ENCODE measurements at regions not wholly inside any gene's neighbourhood (a gene's known extent, or its start where the extent isn't known, plus 50 kb on each side); places are given as distances from the start of the nearest gene placed in this dataset.

GRCh38 chr3:184659797-184660301 lies 52.0 kb downstream of the MAGEF1 start:
- no peak for ATAC-seq (replicated peaks)

GRCh38 chr3:184658223-184658928 lies 53.5 kb downstream of the MAGEF1 start:
- no peak for DNase-seq
- Mint-ChIP-seq H3K27ac (no peak overlapping the region), H3K4me1 (peaks cover 21 to 32% of the 10 kb centered on the region in 2 donors), H3K27me3 (peaks cover 0 to 5% of the 10 kb centered on the region in 2 donors), H3K36me3 (peaks cover 3 to 5% of the 10 kb centered on the region in 2 donors), H3K9me3 (peaks cover 3 to 6% of the 10 kb centered on the region in 2 donors), H3K4me3 (no peak overlapping the region)
- no peak for ATAC-seq (replicated peaks)

More at GRCh38 chr3:184659797-184660301, 52.0 kb downstream of the MAGEF1 start:
- no peak overlapping the region for H3K4me3 Mint-ChIP-seq
- no peaks in the 10 kb centered on the region for H3K36me3 Mint-ChIP-seq
- no peak for DNase-seq
- H3K27ac Mint-ChIP-seq, result peak overlapping the region; percentile 63
- H3K9me3 Mint-ChIP-seq, result no peaks in the 10 kb centered on the region
- peaks cover 31 to 47% of the 10 kb centered on the region in 2 donors for H3K4me1 Mint-ChIP-seq
- H3K27me3 Mint-ChIP-seq, result peaks cover 0 to 9% of the 10 kb centered on the region in 2 donors

GRCh38 chr3:184656829-184657681 lies 54.8 kb downstream of the MAGEF1 start:
- peak; percentile 91 to 93 for ATAC-seq (replicated peaks)
- DNase-seq, result peak; percentile 69
- H3K27ac Mint-ChIP-seq, result peak overlapping the region; percentile 95

GRCh38 chr3:184656458-184656828 lies 55.4 kb downstream of the MAGEF1 start:
- Mint-ChIP-seq H3K9me3 (peaks cover 3 to 6% of the 10 kb centered on the region in 2 donors), H3K4me3 (no peak overlapping the region), H3K27me3 (peaks cover 0 to 5% of the 10 kb centered on the region in 2 donors), H3K27ac (no peak overlapping the region), H3K36me3 (peaks cover 3 to 5% of the 10 kb centered on the region in 2 donors), H3K4me1 (peaks cover 22 to 38% of the 10 kb centered on the region in 2 donors)
- DNase-seq (no peak), ATAC-seq (replicated peaks) (no peak)

More at GRCh38 chr3:184656829-184657681, 54.8 kb downstream of the MAGEF1 start:
- peaks cover 3 to 6% of the 10 kb centered on the region in 2 donors for H3K9me3 Mint-ChIP-seq
- peaks cover 0 to 5% of the 10 kb centered on the region in 2 donors for H3K27me3 Mint-ChIP-seq
- H3K36me3 Mint-ChIP-seq, result peaks cover 3 to 5% of the 10 kb centered on the region in 2 donors
- peaks cover 21 to 40% of the 10 kb centered on the region in 2 donors for H3K4me1 Mint-ChIP-seq
- H3K4me3 Mint-ChIP-seq, result peak overlapping the region in 1 of 2 donors; percentile 42

- Mint-ChIP-seq H3K4me3 (no peak overlapping the region), H3K27ac (no peak overlapping the region), H3K4me1 (peaks cover 17 to 32% of the 10 kb centered on the region in 2 donors), H3K9me3 (peaks cover 3 to 6% of the 10 kb centered on the region in 2 donors), H3K27me3 (peaks cover 0 to 5% of the 10 kb centered on the region in 2 donors), H3K36me3 (peaks cover 3 to 5% of the 10 kb centered on the region in 2 donors)
- DNase-seq (no peak), ATAC-seq (replicated peaks) (no peak)
Observed at GRCh38 chr3:184655597-184655996, 56.3 kb downstream of the MAGEF1 start.

- ATAC-seq (replicated peaks) (no peak), DNase-seq (no peak)
- H3K9me3 Mint-ChIP-seq, result peaks cover 3 to 6% of the 10 kb centered on the region in 2 donors
Observed at GRCh38 chr3:184654375-184654774, 57.5 kb downstream of the MAGEF1 start.

GRCh38 chr3:184652465-184652864 lies 59.4 kb downstream of the MAGEF1 start:
- DNase-seq (no peak), ATAC-seq (replicated peaks) (no peak)
- Mint-ChIP-seq H3K4me3 (no peak overlapping the region), H3K9me3 (peaks cover 3 to 6% of the 10 kb centered on the region in 2 donors), H3K27ac (no peak overlapping the region), H3K27me3 (peaks cover 4 to 5% of the 10 kb centered on the region in 2 donors), H3K4me1 (peaks cover 13 to 21% of the 10 kb centered on the region in 2 donors), H3K36me3 (peaks cover 3 to 5% of the 10 kb centered on the region in 2 donors)

More at GRCh38 chr3:184654375-184654774, 57.5 kb downstream of the MAGEF1 start:
- Mint-ChIP-seq H3K4me3 (no peak overlapping the region), H3K27me3 (peaks cover 0 to 5% of the 10 kb centered on the region in 2 donors), H3K27ac (no peak overlapping the region), H3K36me3 (peaks cover 3 to 5% of the 10 kb centered on the region in 2 donors), H3K4me1 (peaks cover 17 to 32% of the 10 kb centered on the region in 2 donors)

- Mint-ChIP-seq H3K4me3 (no peak overlapping the region), H3K9me3 (peaks cover 3 to 6% of the 10 kb centered on the region in 2 donors), H3K27me3 (peaks cover 4 to 5% of the 10 kb centered on the region in 2 donors), H3K4me1 (peaks cover 7 to 15% of the 10 kb centered on the region in 2 donors), H3K27ac (no peak overlapping the region), H3K36me3 (peaks cover 3 to 5% of the 10 kb centered on the region in 2 donors)
- ATAC-seq (replicated peaks), result no peak
- no peak for DNase-seq
Observed at GRCh38 chr3:184651904-184652303, 60.0 kb downstream of the MAGEF1 start.

GRCh38 chr3:184648636-184649035 lies 63.2 kb downstream of the MAGEF1 start:
- Mint-ChIP-seq H3K4me3 (no peak overlapping the region), H3K27ac (peak overlapping the region; percentile 45), H3K27me3 (peaks cover 8 to 14% of the 10 kb centered on the region in 2 donors), H3K9me3 (no peaks in the 10 kb centered on the region), H3K4me1 (peaks cover 5 to 12% of the 10 kb centered on the region in 2 donors), H3K36me3 (no peaks in the 10 kb centered on the region)
- no peak for ATAC-seq (replicated peaks)
- no peak for DNase-seq

- Mint-ChIP-seq H3K4me3 (no peak overlapping the region), H3K27me3 (peaks cover 8 to 17% of the 10 kb centered on the region in 2 donors), H3K36me3 (no peaks in the 10 kb centered on the region), H3K27ac (no peak overlapping the region), H3K9me3 (no peaks in the 10 kb centered on the region), H3K4me1 (peaks cover 5 to 9% of the 10 kb centered on the region in 2 donors)
- ATAC-seq (replicated peaks), result no peak
- DNase-seq, result no peak
Observed at GRCh38 chr3:184647405-184647936, 64.4 kb downstream of the MAGEF1 start.

- Mint-ChIP-seq H3K36me3 (no peaks in the 10 kb centered on the region), H3K27me3 (peaks cover 8 to 17% of the 10 kb centered on the region in 2 donors), H3K27ac (no peak overlapping the region), H3K4me3 (no peak overlapping the region), H3K4me1 (peaks cover 3 to 5% of the 10 kb centered on the region in 2 donors), H3K9me3 (no peaks in the 10 kb centered on the region)
- DNase-seq (no peak), ATAC-seq (replicated peaks) (no peak)
Observed at GRCh38 chr3:184645336-184645735, 66.5 kb downstream of the MAGEF1 start.

- H3K36me3 Mint-ChIP-seq, result no peaks in the 10 kb centered on the region
- H3K27me3 Mint-ChIP-seq, result peaks cover 4 to 17% of the 10 kb centered on the region in 2 donors
- peaks cover 3 to 5% of the 10 kb centered on the region in 2 donors for H3K4me1 Mint-ChIP-seq
- H3K27ac Mint-ChIP-seq, result no peak overlapping the region
- no peak for DNase-seq
- H3K9me3 Mint-ChIP-seq, result no peaks in the 10 kb centered on the region
- no peak for ATAC-seq (replicated peaks)
- no peak overlapping the region for H3K4me3 Mint-ChIP-seq
Observed at GRCh38 chr3:184643442-184643841, 68.4 kb downstream of the MAGEF1 start.

GRCh38 chr3:184642631-184643285 lies 69.1 kb downstream of the MAGEF1 start:
- no peak overlapping the region for H3K4me3 Mint-ChIP-seq
- H3K27me3 Mint-ChIP-seq, result peaks cover 4 to 17% of the 10 kb centered on the region in 2 donors
- H3K9me3 Mint-ChIP-seq, result no peaks in the 10 kb centered on the region

More at GRCh38 chr3:184642631-184643285, 69.1 kb downstream of the MAGEF1 start:
- DNase-seq, result no peak
- Mint-ChIP-seq H3K4me1 (peaks cover 3 to 5% of the 10 kb centered on the region in 2 donors), H3K36me3 (no peaks in the 10 kb centered on the region), H3K27ac (no peak overlapping the region)
- ATAC-seq (replicated peaks), result no peak
